GM11168 (cell line): ENCODE measurements at regions not wholly inside any gene's neighbourhood (a gene's known extent, or its start where the extent isn't known, plus 50 kb on each side); places are given as distances from the start of the nearest gene placed in this dataset.

ENCODE experiments used
- in situ Hi-C: fragments of 300-500 bp; cut with MboI; formaldehyde crosslinking; loops from one replicate; pipeline ENCODE4 v1.12.0; 2022; ENCODE audit warnings: low sequenced_read_pairs; ENCODE audit not compliant: unreplicated experiment

- in situ Hi-C loops, result no loop called here
Measured at GRCh38 chr16:6200861-6201260, 1103.3 kb upstream of the EEF2KMT start.

GRCh38 chr16:6200271-6200670 is 1102.7 kb upstream of the EEF2KMT start:
- in situ Hi-C loops, result no loop called here

DNA sequence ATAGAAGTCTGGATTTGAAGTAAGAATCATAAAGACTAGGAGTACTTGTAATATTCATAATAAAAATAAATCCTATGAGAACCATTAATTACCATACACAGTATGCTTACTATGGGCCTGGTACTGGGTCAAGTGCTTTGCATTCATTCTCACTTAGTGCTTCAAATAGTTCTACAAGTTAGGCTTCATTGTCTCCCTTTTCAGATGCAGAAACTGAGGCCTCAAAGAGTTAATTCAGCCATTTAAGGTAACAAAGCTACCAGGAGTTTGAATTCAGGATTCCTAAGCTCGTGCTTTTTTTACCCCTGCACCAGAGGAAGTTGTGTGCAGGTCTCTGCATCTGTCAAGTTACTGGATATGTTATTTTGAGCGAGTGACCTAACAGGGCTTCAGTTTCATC is 1098.4 kb upstream of the EEF2KMT start:
- in situ Hi-C loops, result no loop called here

- in situ Hi-C loops, result no loop called here
Measured at GRCh38 chr16:6193718-6194117, 1096.1 kb upstream of the EEF2KMT start.

GRCh38 chr16:6192984-6193383 is 1095.4 kb upstream of the EEF2KMT start:
- in situ Hi-C loops, result no loop called here

DNA sequence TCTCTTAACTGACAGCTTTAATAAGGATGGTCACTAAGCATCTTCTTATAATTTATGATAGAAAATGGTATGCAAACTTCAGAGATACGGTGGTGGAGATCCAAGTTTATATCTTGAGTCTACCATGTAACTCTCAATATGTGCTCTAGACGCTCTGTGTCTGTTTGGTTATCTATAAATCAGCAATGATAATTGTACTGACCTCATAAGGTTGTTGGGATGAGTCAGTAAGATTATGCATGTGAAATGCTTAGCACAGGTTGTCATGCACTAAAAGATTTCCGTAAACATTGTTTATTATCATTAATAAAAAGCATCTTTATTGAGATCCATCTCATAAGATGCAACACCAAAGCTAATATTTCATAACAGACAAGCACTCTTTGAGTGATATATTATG is 1094.9 kb upstream of the EEF2KMT start:
- in situ Hi-C loops, result no loop called here

DNA sequence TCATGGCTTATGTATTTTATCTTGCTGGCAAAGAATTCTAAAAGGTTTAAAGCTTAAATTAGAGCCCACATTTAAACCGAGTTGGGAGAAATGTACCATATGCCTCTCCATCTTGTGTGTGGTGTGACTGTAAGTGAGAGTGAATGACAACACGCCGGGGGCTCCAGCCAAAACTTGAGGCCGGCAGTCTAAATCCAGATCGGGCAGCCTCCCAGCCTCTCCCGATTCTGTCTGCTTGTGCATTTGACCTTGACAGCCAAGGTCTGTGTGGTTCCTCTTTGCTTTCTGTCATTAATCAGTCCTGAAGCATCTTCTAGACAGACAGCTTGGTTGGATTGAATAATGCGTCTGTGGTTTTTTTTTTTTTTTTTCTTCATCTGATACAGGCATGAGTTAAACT is 1093.2 kb upstream of the EEF2KMT start:
- in situ Hi-C loops, result no loop called here

DNA sequence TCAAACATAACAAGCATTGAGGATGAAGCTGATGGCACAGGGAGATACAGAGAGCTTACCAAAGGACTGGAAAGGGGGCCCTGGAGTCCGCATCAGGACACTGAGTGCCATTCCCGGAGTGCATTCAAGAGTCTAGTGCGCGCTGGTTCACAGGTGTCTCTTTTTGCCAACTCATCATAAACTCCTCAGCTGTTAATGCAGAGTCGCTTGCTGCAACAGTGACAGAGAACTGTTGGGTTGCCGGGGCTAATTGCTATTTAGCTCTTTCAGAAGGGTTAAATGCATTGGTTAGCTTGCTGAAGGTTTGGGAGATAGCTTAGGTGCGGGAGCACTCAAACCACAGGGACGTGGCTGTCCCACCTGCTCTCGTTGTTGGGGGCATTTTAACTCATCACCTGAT is 1091.6 kb upstream of the EEF2KMT start:
- in situ Hi-C loops, result no loop called here

DNA sequence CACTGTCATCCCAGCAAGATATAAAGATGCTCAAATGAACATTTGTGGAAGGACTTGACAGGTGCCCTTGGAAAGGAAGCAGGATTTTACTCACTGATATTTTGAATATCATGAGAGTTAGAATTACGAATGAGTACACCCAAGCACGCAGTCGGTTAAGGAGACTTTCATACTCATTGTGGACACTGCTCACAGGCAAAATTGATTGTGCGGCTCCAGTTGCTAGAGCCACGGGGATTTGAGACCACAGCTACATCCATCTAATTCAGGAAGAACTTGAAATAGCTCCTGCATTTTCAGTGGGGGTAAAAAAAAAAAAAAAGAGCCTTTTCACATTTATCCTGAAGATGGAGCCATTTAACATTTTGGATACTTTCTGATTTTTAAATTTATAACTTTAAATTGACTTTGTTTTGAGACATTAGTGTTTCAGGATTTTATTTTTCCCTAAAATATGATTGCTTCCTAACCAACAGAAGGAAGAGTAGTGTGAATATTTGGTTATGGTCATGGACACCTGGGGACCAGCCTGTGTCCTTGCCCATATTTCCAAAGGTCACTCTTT is 1080.1 kb upstream of the EEF2KMT start:
- in situ Hi-C loops, result no loop called here

GRCh38 chr16:6170022-6170421 is 1072.4 kb upstream of the EEF2KMT start:
- in situ Hi-C loops, result no loop called here

DNA sequence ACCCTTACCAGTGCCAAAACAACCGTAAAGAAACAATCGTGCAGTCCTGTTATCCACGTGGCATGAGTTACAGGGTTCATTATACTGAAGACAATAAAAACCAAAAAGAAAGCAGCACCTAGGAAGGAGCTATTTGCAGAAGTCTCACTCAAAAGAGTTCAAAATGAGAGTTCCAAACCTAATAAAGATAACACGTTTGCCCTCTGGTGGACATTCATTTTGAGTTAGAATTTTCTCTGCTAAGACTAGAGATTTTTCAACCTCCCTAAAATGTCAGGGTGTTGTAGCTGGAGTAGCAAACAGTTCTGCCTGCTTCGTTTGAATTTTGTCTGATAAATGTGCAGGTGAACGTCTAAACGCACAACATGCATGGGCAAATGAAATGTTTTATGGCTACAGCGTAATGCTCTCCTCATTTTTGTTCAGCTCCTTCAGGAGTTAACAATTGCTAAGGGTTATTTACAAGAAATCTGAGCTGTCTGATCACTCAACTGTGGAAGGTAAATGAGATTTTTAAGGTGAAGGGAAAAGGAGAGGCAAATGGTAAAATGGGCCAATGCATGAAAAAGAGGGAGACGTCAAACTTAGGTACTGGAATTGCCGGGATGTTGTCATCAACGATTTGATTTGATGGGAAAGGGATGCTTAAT is 1067.9 kb upstream of the EEF2KMT start:
- in situ Hi-C loops, result no loop called here

DNA sequence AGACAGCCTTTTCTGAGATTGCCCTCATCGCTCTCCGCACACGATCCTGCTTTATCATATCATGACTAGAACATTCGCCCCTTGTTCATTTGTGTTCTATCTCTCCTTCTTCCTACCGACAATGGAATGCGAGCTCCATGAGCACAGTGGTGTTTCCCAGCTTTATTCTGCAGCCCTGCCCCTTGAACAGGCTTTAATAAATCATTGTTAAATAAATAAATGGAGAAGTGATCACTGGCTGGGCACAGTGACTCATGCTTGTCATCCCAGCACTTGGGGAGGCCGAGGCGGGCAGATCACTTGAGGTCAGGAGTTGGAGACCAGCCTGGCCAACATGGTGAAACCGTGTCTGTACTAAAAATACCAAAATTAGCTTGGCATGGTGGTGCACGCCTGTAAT is 1063.3 kb upstream of the EEF2KMT start:
- in situ Hi-C loops, result no loop called here

GRCh38 chr16:6160303-6160702 is 1062.7 kb upstream of the EEF2KMT start:
- in situ Hi-C loops, result no loop called here

- in situ Hi-C loops, result no loop called here
Measured at GRCh38 chr16:6157806-6158205, 1060.2 kb upstream of the EEF2KMT start.

DNA sequence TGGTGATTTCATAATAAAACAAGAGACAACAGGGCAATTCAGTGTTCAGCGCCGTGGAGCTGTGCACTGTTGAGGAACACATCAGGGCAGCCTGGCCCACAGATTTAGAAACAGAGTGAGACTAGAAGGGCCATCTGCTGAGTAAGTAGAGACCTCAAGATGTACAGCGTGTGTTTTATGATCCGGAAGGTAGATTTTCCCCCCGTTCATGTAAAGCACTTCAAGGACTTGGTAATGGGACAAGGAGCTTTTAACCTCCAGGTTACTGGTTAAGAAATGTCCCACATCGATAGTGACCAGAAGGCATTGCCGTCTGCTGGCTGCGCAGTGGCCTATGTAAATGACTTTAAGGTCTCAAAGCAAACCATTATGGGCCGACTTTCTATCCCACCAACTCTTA is 1057.7 kb upstream of the EEF2KMT start:
- in situ Hi-C loops, result no loop called here

DNA sequence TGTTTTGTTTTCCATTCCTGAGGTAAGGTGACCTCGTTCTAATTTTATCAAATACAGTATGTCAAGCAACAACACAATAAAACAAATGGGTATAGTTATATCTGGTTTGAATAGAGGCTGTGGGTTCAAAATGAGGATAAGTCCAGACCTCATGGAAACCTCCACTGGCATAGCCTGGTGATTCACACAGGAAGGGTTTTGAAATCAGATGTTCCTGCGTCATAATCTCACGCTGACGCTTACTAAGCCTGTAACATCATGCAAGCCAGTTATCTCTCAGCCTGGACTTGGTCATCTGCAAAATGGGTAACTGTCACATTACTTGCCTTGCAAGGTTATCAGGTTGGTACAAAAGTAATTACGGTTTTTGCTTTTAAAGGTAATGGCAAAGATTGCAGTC is 1056.3 kb upstream of the EEF2KMT start:
- in situ Hi-C loops, result no loop called here

- in situ Hi-C loops, result no loop called here
Measured at GRCh38 chr16:6149031-6149430, 1051.4 kb upstream of the EEF2KMT start.

- in situ Hi-C loops, result no loop called here
Measured at GRCh38 chr16:6148361-6148760, 1050.8 kb upstream of the EEF2KMT start.

- in situ Hi-C loops, result no loop called here
Measured at GRCh38 chr16:6146874-6147425, 1049.4 kb upstream of the EEF2KMT start.

DNA sequence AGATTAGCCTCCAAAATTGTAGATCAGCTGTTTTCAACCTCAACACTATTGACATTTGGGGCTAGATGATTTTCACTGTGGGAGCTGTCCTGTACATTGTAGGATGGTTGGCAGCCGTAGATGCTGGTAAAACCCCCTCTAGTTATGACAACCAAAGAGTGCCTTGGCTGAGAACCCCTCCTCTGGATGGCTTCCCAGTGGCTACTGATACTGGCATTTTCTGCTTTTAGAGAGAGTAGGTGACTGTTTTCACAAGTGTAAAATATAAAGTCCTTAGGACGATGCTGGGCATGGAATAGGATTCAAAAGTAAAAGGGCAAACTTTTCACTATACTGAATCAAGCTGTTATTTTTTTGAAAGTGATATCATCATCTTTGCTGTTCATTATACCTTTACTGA is 1048.8 kb upstream of the EEF2KMT start:
- in situ Hi-C loops, result no loop called here

GRCh38 chr16:6144463-6144862 is 1046.9 kb upstream of the EEF2KMT start:
- in situ Hi-C loops, result no loop called here

GRCh38 chr16:6143020-6143419 is 1045.4 kb upstream of the EEF2KMT start:
- in situ Hi-C loops, result no loop called here
